Gastrocnemius medialis (tissue), 4 donors: ENCODE measurements at regions not wholly inside any gene's neighbourhood (a gene's known extent, or its start where the extent isn't known, plus 50 kb on each side); places are given as distances from the start of the nearest gene placed in this dataset.

Source experiments
- CTCF ChIP-seq, 5 experiments: fragments of 450-650 bp in 3 of 5; fragments of 200-600 bp in 2 of 5; sonication (generic) in 2 of 5; IDR thresholded peaks in 4 of 5; conservative IDR thresholded peaks in 1 of 5; 1 replicate in 4 of 5; 2 replicates in 1 of 5; pipeline ENCODE4 v1.5.1; 2016 to 2019; ENCODE audit warnings: antibody characterized with exemption in 5 of 5, mild to moderate bottlenecking in 3 of 5, moderate library complexity in 3 of 5
- POLR2A ChIP-seq, 2 donors: fragments of 450-650 bp; IDR thresholded peaks; one replicate each; pipeline ENCODE4 v1.6.1; 2017; ENCODE audit warnings: antibody characterized with exemption in 2 of 2, mild to moderate bottlenecking in 2 of 2, moderate library complexity in 2 of 2

GRCh38 chr6:150683320-150683719 lies 83.6 kb downstream of the PLEKHG1 start:
- TF ChIP-seq CTCF (IDR thresholded peaks at IDR 0.05 in 4 of 5, conservative IDR thresholded peaks at IDR 0.05 in 1 of 5) (no peak), POLR2A (IDR thresholded peaks at IDR 0.05) (peak in 1 of 2 donors; percentile 50)
